Fibroblast of villous mesenchyme (primary cell): ENCODE measurements at regions not wholly inside any gene's neighbourhood (a gene's known extent, or its start where the extent isn't known, plus 50 kb on each side); places are given as distances from the start of the nearest gene placed in this dataset.

Experiments used
- DNase-seq: peaks from one replicate; pipeline ENCODE4 v3.0.0-alpha.2; 2010; ENCODE audit warnings: low read depth
- H3K4me3 ChIP-seq: 2 replicates; pipeline ENCODE4 v1.5.1; 2011; ENCODE audit warnings: low read depth, mild to moderate bottlenecking, low read length
- CTCF ChIP-seq: IDR thresholded peaks from 2 replicates; pipeline ENCODE4 v1.5.1; 2012; ENCODE audit warnings: low read depth, mild to moderate bottlenecking, low read length; ENCODE audit not compliant: insufficient read depth

- DNase-seq, result no peak
- TF ChIP-seq CTCF, result no peak
These were observed 246.6 kb downstream of the SS18 start for GRCh38 chr18:25843791-25844190.

GRCh38 chr18:25842665-25843064 lies 247.7 kb downstream of the SS18 start:
- no peak for TF ChIP-seq CTCF
- DNase-seq, result no peak
- no peak overlapping the region for H3K4me3 ChIP-seq

More at GRCh38 chr18:25843791-25844190, 246.6 kb downstream of the SS18 start:
- H3K4me3 ChIP-seq, result no peak overlapping the region

GRCh38 chr18:25834061-25834460 lies 256.4 kb downstream of the SS18 start:
- DNase-seq, result no peak
- H3K4me3 ChIP-seq, result no peak overlapping the region
- TF ChIP-seq CTCF, result no peak

GRCh38 chr18:25832001-25832604 lies 258.3 kb downstream of the SS18 start:
- no peak overlapping the region for H3K4me3 ChIP-seq
- DNase-seq, result peak; percentile 56
- TF ChIP-seq CTCF, result peak; percentile 92

- DNase-seq, result no peak
- no peak for TF ChIP-seq CTCF
- no peak overlapping the region for H3K4me3 ChIP-seq
These were observed 259.1 kb downstream of the SS18 start for GRCh38 chr18:25831301-25831701.

- no peak for TF ChIP-seq CTCF
- peak; percentile 52 for DNase-seq
- H3K4me3 ChIP-seq, result no peak overlapping the region
These were observed 259.6 kb downstream of the SS18 start for GRCh38 chr18:25830787-25831186.
